Esophagus muscularis mucosa (tissue), 4 donors: ENCODE measurements at regions not wholly inside any gene's neighbourhood (a gene's known extent, or its start where the extent isn't known, plus 50 kb on each side); places are given as distances from the start of the nearest gene placed in this dataset.

Experiments
- DNase-seq: peaks from one replicate; pipeline ENCODE4 v3.0.0-alpha.2; 2017; ENCODE audit errors: extremely low spot score
- H3K27ac ChIP-seq, 4 donors: fragments of 200-600 bp; sonication (generic); replicated peaks in 1 of 4; 1 replicate in 3 of 4; 2 replicates in 1 of 4; pipeline ENCODE4 v1.5.1; 2016 to 2019; ENCODE audit warnings: mild to moderate bottlenecking in 1 of 4
- H3K27me3 ChIP-seq, 4 donors: fragments of 200-600 bp; sonication (generic); one replicate each; pipeline versions ENCODE4 v1.5.1 to v1.6.0; 2016 to 2019
- H3K36me3 ChIP-seq, 4 donors: fragments of 200-600 bp; sonication (generic); one replicate each; pipeline ENCODE4 v1.5.1; 2016 to 2019
- H3K4me1 ChIP-seq, 4 donors: fragments of 200-600 bp; sonication (generic); one replicate each; pipeline ENCODE4 v1.5.1; 2016 to 2019
- H3K4me3 ChIP-seq, 4 donors: fragments of 200-600 bp; sonication (generic); 1 replicate in 2 of 4; 2 replicates in 2 of 4; pipeline ENCODE4 v1.5.1; 2016 to 2019; ENCODE audit warnings: mild to moderate bottlenecking in 4 of 4, moderate library complexity in 1 of 4
- H3K9me3 ChIP-seq, 4 donors: fragments of 200-600 bp; sonication (generic); 1 replicate in 3 of 4; 2 replicates in 1 of 4; pipeline ENCODE4 v1.5.1; 2016 to 2019
- CTCF ChIP-seq, 3 experiments: fragments of 200-600 bp in 2 of 3; fragments of 450-650 bp in 1 of 3; sonication (generic) in 2 of 3; IDR thresholded peaks; one replicate each; pipeline ENCODE4 v1.5.1; 2017 to 2019; ENCODE audit warnings: antibody characterized with exemption in 3 of 3, mild to moderate bottlenecking in 2 of 3, moderate library complexity in 1 of 3
- EP300 ChIP-seq: sonication (generic); formaldehyde crosslinking; IDR thresholded peaks from one replicate; pipeline ENCODE4 v1.6.1; 2017; ENCODE audit warnings: antibody characterized with exemption
- POLR2A ChIP-seq: fragments of 450-650 bp; IDR thresholded peaks from one replicate; pipeline ENCODE4 v1.6.1; 2017; ENCODE audit warnings: antibody characterized with exemption, moderate library complexity, mild to moderate bottlenecking, low read depth
- POLR2AphosphoS5 ChIP-seq, 2 donors: sonication (generic); formaldehyde crosslinking; IDR thresholded peaks; one replicate each; pipeline ENCODE4 v1.6.1; 2017; ENCODE audit warnings: antibody characterized with exemption in 2 of 2
- WGBS: methylation state at CpG from one replicate; pipeline ENCODE4 v1.1.5; 2018; 5-methylcytosine and 5-hydroxymethylcytosine counted together
- intact Hi-C: fragments of 100-400 bp; cut with DNase I; formaldehyde crosslinking; loops from one replicate; pipeline ENCODE4 v1.15.1; 2023

GRCh38 chr6:139608466-139609261 lies 234.2 kb upstream of the CITED2 start:
- no peak overlapping the region for H3K4me3 ChIP-seq
- no peak overlapping the region for H3K27ac ChIP-seq
- no peaks in the 10 kb centered on the region for H3K36me3 ChIP-seq
- TF ChIP-seq EP300 (no peak), CTCF (IDR thresholded peaks at IDR 0.05) (no peak), POLR2AphosphoS5 (IDR thresholded peaks at IDR 0.05) (no peak), POLR2A (no peak)
- intact Hi-C loops, result no loop called here
- no peak for DNase-seq
- peaks cover 0 to 19% (median 11%) of the 10 kb centered on the region in 4 donors for H3K4me1 ChIP-seq
- no peaks in the 10 kb centered on the region for H3K27me3 ChIP-seq
- no peaks in the 10 kb centered on the region for H3K9me3 ChIP-seq
- WGBS, result 83% methylated on average over 3 of the region's 3 CpGs

- Histone ChIP-seq H3K9me3 (no peaks in the 10 kb centered on the region), H3K36me3 (no peaks in the 10 kb centered on the region), H3K27ac (no peak overlapping the region), H3K4me3 (no peak overlapping the region), H3K27me3 (no peaks in the 10 kb centered on the region), H3K4me1 (peaks cover 0 to 19% (median 11%) of the 10 kb centered on the region in 4 donors)
- 51% methylated on average over 3 of the region's 3 CpGs for WGBS
- no peak for TF ChIP-seq POLR2A
- peak; percentile 14 to 57 for TF ChIP-seq POLR2AphosphoS5 (IDR thresholded peaks at IDR 0.05)
- intact Hi-C loops, result no loop called here
- no peak for DNase-seq
Observed at GRCh38 chr6:139605350-139605749, 230.9 kb upstream of the CITED2 start.

- no peak for TF ChIP-seq POLR2A
- Histone ChIP-seq H3K36me3 (no peaks in the 10 kb centered on the region), H3K27ac (no peak overlapping the region), H3K27me3 (no peaks in the 10 kb centered on the region), H3K9me3 (no peaks in the 10 kb centered on the region), H3K4me3 (no peak overlapping the region), H3K4me1 (peaks cover 0 to 24% (median 20%) of the 10 kb centered on the region in 4 donors)
- DNase-seq, result no peak
- intact Hi-C loops, result no loop called here
- 68% methylated on average over 2 of the region's 2 CpGs for WGBS
Observed at GRCh38 chr6:139603581-139603980, 229.1 kb upstream of the CITED2 start.

- H3K4me1 ChIP-seq, result peaks cover 9 to 25% (median 22%) of the 10 kb centered on the region in 4 donors
- H3K27me3 ChIP-seq, result no peaks in the 10 kb centered on the region
- WGBS, result 95% methylated on average over 2 of the region's 2 CpGs
- no peak overlapping the region for H3K27ac ChIP-seq
- no peak overlapping the region for H3K4me3 ChIP-seq
- H3K36me3 ChIP-seq, result no peaks in the 10 kb centered on the region
- no peak for DNase-seq
- H3K9me3 ChIP-seq, result no peaks in the 10 kb centered on the region
- intact Hi-C loops, result no loop called here
- no peak for TF ChIP-seq POLR2A
- no peak for TF ChIP-seq CTCF (IDR thresholded peaks at IDR 0.05)
- no peak for TF ChIP-seq EP300
- no peak for TF ChIP-seq POLR2AphosphoS5 (IDR thresholded peaks at IDR 0.05)
Observed at GRCh38 chr6:139602577-139602976, 228.1 kb upstream of the CITED2 start.

- Histone ChIP-seq H3K4me3 (no peak overlapping the region), H3K27me3 (no peaks in the 10 kb centered on the region), H3K27ac (no peak overlapping the region), H3K4me1 (peaks cover 12 to 40% (median 35%) of the 10 kb centered on the region in 4 donors), H3K36me3 (no peaks in the 10 kb centered on the region), H3K9me3 (no peaks in the 10 kb centered on the region)
- intact Hi-C loops, result no loop called here
- TF ChIP-seq POLR2A, result no peak
- TF ChIP-seq POLR2AphosphoS5 (IDR thresholded peaks at IDR 0.05), result no peak
- no peak for TF ChIP-seq CTCF (IDR thresholded peaks at IDR 0.05)
- no peak for TF ChIP-seq EP300
- 95% methylated on average over 2 of the region's 2 CpGs for WGBS
- DNase-seq, result no peak
Observed at GRCh38 chr6:139600919-139601475, 226.5 kb upstream of the CITED2 start.
